Immature natural killer cell (primary cell): ENCODE measurements at regions not wholly inside any gene's neighbourhood (a gene's known extent, or its start where the extent isn't known, plus 50 kb on each side); places are given as distances from the start of the nearest gene placed in this dataset.
"Not testable (repeated sequence)": the region's sequence is repeated elsewhere in the genome, so short reads cannot be mapped to it uniquely, and the experiment has no call there.

ENCODE experiments used
- DNase-seq, 3 donors: peaks; one replicate each; pipeline ENCODE4 v3.0.0; 2022; ENCODE audit warnings: mixed read lengths in 1 of 3
- H3K27ac Mint-ChIP-seq, 6 donors: one replicate each; pipeline ENCODE4 v1.8.0; 2020; ENCODE audit warnings: mixed read lengths in 6 of 6, mild to moderate bottlenecking in 5 of 6, inconsistent platforms in 4 of 6, moderate library complexity in 3 of 6
- H3K27me3 Mint-ChIP-seq, 3 donors: one replicate each; pipeline ENCODE4 v1.8.0; 2020 to 2021; ENCODE audit warnings: low read depth in 3 of 3, mild to moderate bottlenecking in 3 of 3, mixed read lengths in 3 of 3, moderate library complexity in 3 of 3, inconsistent platforms in 1 of 3
- H3K36me3 Mint-ChIP-seq, 3 donors: one replicate each; pipeline ENCODE4 v1.8.0; 2020; ENCODE audit warnings: mixed read lengths in 3 of 3, inconsistent platforms in 2 of 3, mild to moderate bottlenecking in 2 of 3
- H3K4me1 Mint-ChIP-seq, 2 donors: one replicate each; pipeline ENCODE4 v1.8.0; 2020; ENCODE audit warnings: inconsistent platforms in 2 of 2, mild to moderate bottlenecking in 2 of 2, mixed read lengths in 2 of 2, moderate library complexity in 1 of 2
- H3K4me3 Mint-ChIP-seq, 5 donors: one replicate each; pipeline ENCODE4 v1.8.0; 2020; ENCODE audit warnings: mild to moderate bottlenecking in 5 of 5, mixed read lengths in 5 of 5, inconsistent platforms in 3 of 5, moderate library complexity in 3 of 5
- H3K9me3 Mint-ChIP-seq, 6 donors: one replicate each; pipeline ENCODE4 v1.8.0; 2020; ENCODE audit warnings: mild to moderate bottlenecking in 6 of 6, mixed read lengths in 6 of 6, inconsistent platforms in 4 of 6, moderate library complexity in 3 of 6

GRCh38 chr1:101364370-101365120 is 127.7 kb downstream of the S1PR1 start:
- peaks cover 21 to 25% of the 10 kb centered on the region in 2 donors for H3K4me1 Mint-ChIP-seq
- H3K27ac Mint-ChIP-seq, result peak overlapping the region in 3 of 6 donors; percentile 31 to 77 (median 40)
- no peaks in the 10 kb centered on the region for H3K9me3 Mint-ChIP-seq
- no peak for DNase-seq
- no peaks in the 10 kb centered on the region for H3K36me3 Mint-ChIP-seq
- H3K4me3 Mint-ChIP-seq, result no peak overlapping the region
- peaks cover 0 to 2% (median 0%) of the 10 kb centered on the region in 3 donors for H3K27me3 Mint-ChIP-seq

- no peaks in the 10 kb centered on the region for H3K36me3 Mint-ChIP-seq
- H3K9me3 Mint-ChIP-seq, result no peaks in the 10 kb centered on the region
- H3K27me3 Mint-ChIP-seq, result peaks cover 0 to 2% (median 0%) of the 10 kb centered on the region in 3 donors
- H3K4me1 Mint-ChIP-seq, result peaks cover 21 to 25% of the 10 kb centered on the region in 2 donors
- DNase-seq, result no peak
- H3K4me3 Mint-ChIP-seq, result no peak overlapping the region
- no peak overlapping the region for H3K27ac Mint-ChIP-seq
Observed at GRCh38 chr1:101365186-101365585, 128.4 kb downstream of the S1PR1 start.

- H3K4me3 Mint-ChIP-seq, result no peak overlapping the region
- no peaks in the 10 kb centered on the region for H3K36me3 Mint-ChIP-seq
- DNase-seq, result no peak
- peaks cover 22 to 25% of the 10 kb centered on the region in 2 donors for H3K4me1 Mint-ChIP-seq
- H3K27me3 Mint-ChIP-seq, result peaks cover 0 to 2% (median 0%) of the 10 kb centered on the region in 3 donors
- H3K27ac Mint-ChIP-seq, result no peak overlapping the region
- H3K9me3 Mint-ChIP-seq, result no peaks in the 10 kb centered on the region
Observed at GRCh38 chr1:101365878-101366277, 129.1 kb downstream of the S1PR1 start.

- DNase-seq, result no peak
- Mint-ChIP-seq H3K9me3 (no peaks in the 10 kb centered on the region), H3K4me1 (peaks cover 25 to 30% of the 10 kb centered on the region in 2 donors), H3K27me3 (peaks cover 0 to 2% (median 0%) of the 10 kb centered on the region in 3 donors), H3K36me3 (no peaks in the 10 kb centered on the region), H3K27ac (peak overlapping the region in 1 of 6 donors; percentile 11), H3K4me3 (no peak overlapping the region)
Observed at GRCh38 chr1:101366513-101367215, 129.8 kb downstream of the S1PR1 start.

- Mint-ChIP-seq H3K27me3 (peaks cover 0 to 2% (median 2%) of the 10 kb centered on the region in 3 donors), H3K36me3 (no peaks in the 10 kb centered on the region), H3K4me3 (no peak overlapping the region), H3K4me1 (peaks cover 22 to 29% of the 10 kb centered on the region in 2 donors), H3K27ac (no peak overlapping the region), H3K9me3 (no peaks in the 10 kb centered on the region)
- no peak for DNase-seq
Observed at GRCh38 chr1:101367630-101368029, 130.8 kb downstream of the S1PR1 start.

- Mint-ChIP-seq H3K27ac (no peak overlapping the region), H3K4me1 (peaks cover 0 to 10% of the 10 kb centered on the region in 2 donors), H3K27me3 (peaks cover 0 to 2% (median 2%) of the 10 kb centered on the region in 3 donors), H3K36me3 (no peaks in the 10 kb centered on the region), H3K9me3 (peaks cover 0 to 2% (median 0%) of the 10 kb centered on the region in 6 donors), H3K4me3 (no peak overlapping the region)
- no peak for DNase-seq
Observed at GRCh38 chr1:101370488-101370887, 133.7 kb downstream of the S1PR1 start.

GRCh38 chr1:101371259-101371658 is 134.4 kb downstream of the S1PR1 start:
- peaks cover 0 to 10% of the 10 kb centered on the region in 2 donors for H3K4me1 Mint-ChIP-seq
- no peak overlapping the region for H3K27ac Mint-ChIP-seq
- DNase-seq, result no peak
- H3K4me3 Mint-ChIP-seq, result peak overlapping the region in 1 of 5 donors; percentile 50
- no peaks in the 10 kb centered on the region for H3K36me3 Mint-ChIP-seq
- H3K9me3 Mint-ChIP-seq, result peaks cover 0 to 2% (median 0%) of the 10 kb centered on the region in 6 donors
- H3K27me3 Mint-ChIP-seq, result peaks cover 0 to 2% (median 2%) of the 10 kb centered on the region in 3 donors

GRCh38 chr1:101373570-101373969 is 136.8 kb downstream of the S1PR1 start:
- Mint-ChIP-seq H3K4me3 (no peak overlapping the region), H3K27me3 (peaks cover 0 to 2% (median 2%) of the 10 kb centered on the region in 3 donors), H3K36me3 (no peaks in the 10 kb centered on the region), H3K27ac (no peak overlapping the region), H3K9me3 (peaks cover 0 to 2% (median 0%) of the 10 kb centered on the region in 6 donors), H3K4me1 (peaks cover 0 to 10% of the 10 kb centered on the region in 2 donors)
- no peak for DNase-seq

- not testable (repeated sequence) for H3K36me3 Mint-ChIP-seq, H3K27me3 Mint-ChIP-seq, H3K27ac Mint-ChIP-seq
Observed at GRCh38 chr1:101375448-101375847, 138.6 kb downstream of the S1PR1 start.

GRCh38 chr1:101376121-101377083 is 139.6 kb downstream of the S1PR1 start:
- Mint-ChIP-seq H3K27me3 (peaks cover 0 to 2% (median 2%) of the 10 kb centered on the region in 3 donors), H3K4me3 (no peak overlapping the region), H3K36me3 (no peaks in the 10 kb centered on the region), H3K4me1 (peaks cover 13 to 17% of the 10 kb centered on the region in 2 donors), H3K9me3 (peaks cover 0 to 2% (median 0%) of the 10 kb centered on the region in 6 donors), H3K27ac (no peak overlapping the region)
- no peak for DNase-seq

More at GRCh38 chr1:101375448-101375847, 138.6 kb downstream of the S1PR1 start:
- H3K9me3 Mint-ChIP-seq, H3K4me3 Mint-ChIP-seq, DNase-seq: not testable (repeated sequence)
- H3K4me1 Mint-ChIP-seq, result peaks cover 10 to 19% of the 10 kb centered on the region in 2 donors

- no peak for DNase-seq
- Mint-ChIP-seq H3K27me3 (peaks cover 0 to 2% (median under 1%) of the 10 kb centered on the region in 3 donors), H3K27ac (no peak overlapping the region), H3K4me3 (no peak overlapping the region), H3K36me3 (no peaks in the 10 kb centered on the region), H3K9me3 (peaks cover 0 to 2% (median 0%) of the 10 kb centered on the region in 6 donors), H3K4me1 (peaks cover 9 to 17% of the 10 kb centered on the region in 2 donors)
Observed at GRCh38 chr1:101377084-101377835, 140.4 kb downstream of the S1PR1 start.

GRCh38 chr1:101379037-101379436 is 142.2 kb downstream of the S1PR1 start:
- Mint-ChIP-seq H3K4me1 (peaks cover 9 to 17% of the 10 kb centered on the region in 2 donors), H3K4me3 (peak overlapping the region in 1 of 5 donors; percentile 5)

More at GRCh38 chr1:101379037-101379436, 142.2 kb downstream of the S1PR1 start:
- Mint-ChIP-seq H3K27ac (no peak overlapping the region), H3K36me3 (peaks cover 0 to 6% (median 4%) of the 10 kb centered on the region in 3 donors), H3K27me3 (peaks cover 0 to 1% (median 0%) of the 10 kb centered on the region in 3 donors), H3K9me3 (no peaks in the 10 kb centered on the region)
- no peak for DNase-seq
